IMR-90 (cell line): ENCODE measurements at regions not wholly inside any gene's neighbourhood (a gene's known extent, or its start where the extent isn't known, plus 50 kb on each side); places are given as distances from the start of the nearest gene placed in this dataset.

Source experiments
- ATAC-seq: fragments of 200-7000 bp; cut with Tn5 transposase; 2 replicates; pipeline ENCODE4 v1.9.1; 2020; ENCODE audit warnings: low read depth, mild to moderate bottlenecking, moderate library complexity
- BruUV-seq: library from RNA; stranded (reverse); fragments of 400-500 nt; replicated peaks from 2 replicates; lab custom pipeline; 2021; lab: Mats Ljungman, UMichigan
- CTCF ChIA-PET: fragments of 300-600 bp; formaldehyde crosslinking; extraction: SDS; loops from one replicate; lab custom pipeline; 2021; ENCODE audit warnings: antibody characterized with exemption; lab: Yijun Ruan, JAX
- POLR2A ChIA-PET: fragments of 300-600 bp; sonication (Branson Sonifier 250); formaldehyde crosslinking; loops from one replicate; lab custom pipeline; 2022; ENCODE audit warnings: antibody characterized with exemption; ENCODE audit not compliant: unreplicated experiment; lab: Charles Lee
- DNase-seq: peaks from one replicate; pipeline ENCODE4 v3.0.0; 2013
- H2AFZ ChIP-seq: replicated peaks from 2 replicates; pipeline ENCODE3; 2013; ENCODE audit warnings: low read length, mild to moderate bottlenecking; ENCODE audit not compliant: poor library complexity
- H2AK5ac ChIP-seq: 2 replicates; pipeline ENCODE4 v1.6.1; 2013; ENCODE audit warnings: low read depth, low read length, inconsistent platforms
- H2AK9ac ChIP-seq: replicated peaks from 2 replicates; pipeline ENCODE3; 2013; ENCODE audit warnings: mild to moderate bottlenecking, low read depth, low read length, moderate library complexity; ENCODE audit not compliant: poor library complexity
- H2BK120ac ChIP-seq: 2 replicates; pipeline ENCODE4 v1.6.1; 2013; ENCODE audit warnings: low read depth, low read length, inconsistent platforms
- H2BK15ac ChIP-seq: 3 replicates; pipeline ENCODE4 v1.6.1; 2013; ENCODE audit warnings: low read depth, low read length, inconsistent platforms
- H2BK20ac ChIP-seq: 2 replicates; pipeline ENCODE4 v1.6.1; 2013; ENCODE audit warnings: low read depth, mild to moderate bottlenecking, inconsistent platforms, low read length, moderate library complexity
- H2BK5ac ChIP-seq: 2 replicates; pipeline ENCODE4 v1.6.1; 2013; ENCODE audit warnings: mild to moderate bottlenecking, low read depth, low read length, inconsistent platforms; ENCODE audit not compliant: poor library complexity, severe bottlenecking
- H3K14ac ChIP-seq: replicated peaks from 2 replicates; pipeline ENCODE4 v1.6.1; 2013; ENCODE audit warnings: low read depth, low read length, inconsistent platforms
- H3K18ac ChIP-seq: 2 replicates; pipeline ENCODE4 v1.6.1; 2013; ENCODE audit warnings: low read depth, low read length, control low read depth
- H3K23ac ChIP-seq: 2 replicates; pipeline ENCODE4 v1.6.1; 2013; ENCODE audit warnings: low read depth, low read length, inconsistent platforms
- H3K27ac ChIP-seq: 2 replicates; pipeline ENCODE4 v1.5.1; 2013; ENCODE audit warnings: mild to moderate bottlenecking, control low read depth, low read length; ENCODE audit not compliant: insufficient read depth
- H3K27me3 ChIP-seq: 2 replicates; pipeline ENCODE4 v1.6.1; 2013; ENCODE audit warnings: low read length; ENCODE audit not compliant: control insufficient read depth, insufficient read depth
- H3K36me3 ChIP-seq: 2 replicates; pipeline ENCODE4 v1.6.1; 2013; ENCODE audit warnings: low read length, mixed read lengths; ENCODE audit not compliant: control insufficient read depth, insufficient read depth
- H3K4ac ChIP-seq: 2 replicates; pipeline ENCODE4 v1.6.1; 2013; ENCODE audit warnings: low read depth, low read length, inconsistent platforms
- H3K4me1 ChIP-seq: 2 replicates; pipeline ENCODE4 v1.6.1; 2013; ENCODE audit warnings: low read length, mixed read lengths; ENCODE audit not compliant: control insufficient read depth, insufficient read depth
- H3K4me2 ChIP-seq: 2 replicates; pipeline ENCODE4 v1.6.1; 2013; ENCODE audit warnings: low read depth, mild to moderate bottlenecking, control low read depth, low read length, moderate library complexity
- H3K4me3 ChIP-seq: 2 replicates; pipeline ENCODE4 v1.5.1; 2013; ENCODE audit warnings: low read depth, mild to moderate bottlenecking, control low read depth, low read length, moderate library complexity; ENCODE audit not compliant: insufficient read depth
- H3K56ac ChIP-seq: 2 replicates; pipeline ENCODE4 v1.6.1; 2013; ENCODE audit warnings: low read length, inconsistent platforms; ENCODE audit not compliant: insufficient read depth; ENCODE audit errors: extremely low read depth
- H3K79me1 ChIP-seq, 2 experiments: 2 replicates each; pipeline ENCODE4 v1.6.1; 2013; ENCODE audit warnings: low read length in 2 of 2, inconsistent platforms in 1 of 2, low read depth in 1 of 2
- H3K9ac ChIP-seq: 2 replicates; pipeline ENCODE4 v1.6.1; 2013; ENCODE audit warnings: low read depth, low read length, control low read depth
- H3K9me1 ChIP-seq: 2 replicates; pipeline ENCODE4 v1.6.1; 2013; ENCODE audit warnings: low read length, inconsistent platforms; ENCODE audit not compliant: insufficient read depth
- H3K9me3 ChIP-seq: 2 replicates; pipeline ENCODE4 v1.6.1; 2013; ENCODE audit warnings: low read length; ENCODE audit not compliant: control insufficient read depth, insufficient read depth
- H4K20me1 ChIP-seq: 2 replicates; pipeline ENCODE4 v1.6.1; 2013; ENCODE audit warnings: low read length, inconsistent platforms; ENCODE audit not compliant: insufficient read depth
- H4K5ac ChIP-seq: 2 replicates; pipeline ENCODE4 v1.6.1; 2013; ENCODE audit warnings: mild to moderate bottlenecking, low read depth, low read length, control low read depth
- H4K8ac ChIP-seq, 2 experiments: 2 replicates each; pipeline ENCODE4 v1.6.1; 2013; ENCODE audit warnings: low read depth in 2 of 2, low read length in 2 of 2, control low read depth in 1 of 2, inconsistent platforms in 1 of 2
- H4K91ac ChIP-seq: 2 replicates; pipeline ENCODE4 v1.6.1; 2013; ENCODE audit warnings: low read depth, low read length, inconsistent platforms; ENCODE audit not compliant: insufficient read depth
- BHLHE40 ChIP-seq: fragments of 150-350 bp; IDR thresholded peaks from 2 replicates; pipeline ENCODE4 v1.6.1; 2016; ENCODE audit warnings: mild to moderate bottlenecking, low read depth, low read length
- CHD1 ChIP-seq: IDR thresholded peaks from 2 replicates; pipeline ENCODE4 v1.6.1; 2012; ENCODE audit warnings: low read depth, low read length, improper control_type of control experiment
- CTCF ChIP-seq: conservative IDR thresholded peaks from 2 replicates; pipeline ENCODE4 v1.5.1; 2012; ENCODE audit warnings: mild to moderate bottlenecking, low read depth, low read length, improper control_type of control experiment
- FOS ChIP-seq: fragments of 150-350 bp; IDR thresholded peaks from 2 replicates; pipeline ENCODE4 v1.6.1; 2016; ENCODE audit warnings: low read depth, low read length
- MAFK ChIP-seq: IDR thresholded peaks from 2 replicates; pipeline ENCODE4 v1.6.1; 2012; ENCODE audit warnings: low read depth, low read length, improper control_type of control experiment
- MAZ ChIP-seq: IDR thresholded peaks from 2 replicates; pipeline ENCODE4 v1.6.1; 2012; ENCODE audit warnings: low read depth, mild to moderate bottlenecking, low read length, improper control_type of control experiment, moderate library complexity, borderline replicate concordance
- MXI1 ChIP-seq: IDR thresholded peaks from 2 replicates; pipeline ENCODE4 v1.6.1; 2012; ENCODE audit warnings: low read depth, mild to moderate bottlenecking, low read length, moderate library complexity, borderline replicate concordance
- POLR2A ChIP-seq: IDR thresholded peaks from 2 replicates; pipeline ENCODE4 v1.6.1; 2012; ENCODE audit warnings: mild to moderate bottlenecking, low read depth, low read length
- RAD21 ChIP-seq: IDR thresholded peaks from 2 replicates; pipeline ENCODE4 v1.6.1; 2012; ENCODE audit warnings: low read length, improper control_type of control experiment
- RFX5 ChIP-seq: IDR thresholded peaks from 2 replicates; pipeline ENCODE4 v1.8.0; 2012; ENCODE audit warnings: low read depth, mild to moderate bottlenecking, low read length, moderate library complexity
- WGBS, 2 experiments: methylation state at CpG; one replicate each; pipeline versions ENCODE4 v1.1.5 to v1.1.7; 2013; ENCODE audit warnings: missing lambda C conversion rate in 2 of 2; ENCODE audit not compliant: insufficient read length in 1 of 2; ENCODE audit errors: extremely low coverage in 2 of 2; 5-methylcytosine and 5-hydroxymethylcytosine counted together
- dilution Hi-C: fragments of 300-500 bp; cut with HindIII; formaldehyde crosslinking; loops from one replicate; pipeline ENCODE4 v1.14.3; 2018; ENCODE audit warnings: low sequenced_read_pairs; ENCODE audit not compliant: unreplicated experiment
- in situ Hi-C: fragments of 300-500 bp; cut with MboI; formaldehyde crosslinking; loops from 3 replicates; pipeline ENCODE4 v1.14.3; 2019; ENCODE audit warnings: low sequenced_read_pairs, inconsistent platforms, mixed read lengths
- intact Hi-C: fragments of 100-400 bp; cut with micrococcal nuclease; formaldehyde crosslinking; loops from 2 replicates; pipeline ENCODE4 v1.10.0; 2022
- TF ChIP-seq, protein P1 (sequence below): fragments of 150-350 bp; IDR thresholded peaks from 2 replicates; pipeline ENCODE4 v1.6.1; 2017; ENCODE audit warnings: mild to moderate bottlenecking, antibody characterized with exemption, low read length, low read depth

GRCh38 chr12:14263742-14264141 lies 101.7 kb upstream of the ATF7IP start:
- no peak for ATAC-seq
- H3K9ac ChIP-seq: no peak overlapping the region
- in situ Hi-C loops (loop anchor here (10.0 kb wide), 1 partner anchor 101 kb away; the partner anchor contains the start of gene ATF7IP), intact Hi-C loops (no loop called here), dilution Hi-C loops (no loop called here)
- no peak overlapping the region for H3K56ac ChIP-seq
- peaks cover 5% of the 10 kb centered on the region; the same call in 1 of the 2 replicates for H3K9me1 ChIP-seq
- no peak overlapping the region for H2BK15ac ChIP-seq
- H4K8ac ChIP-seq: no peak overlapping the region
- ChIA-PET CTCF (no interaction called here), POLR2A (interaction anchor here (0.6 kb wide), 1 partner anchor 102 kb away, joined by 4 read pairs; the partner anchor contains the start of gene ATF7IP)
- H4K91ac ChIP-seq: no peak overlapping the region
- no peak overlapping the region for H4K5ac ChIP-seq
- H2BK120ac ChIP-seq: no peak overlapping the region
- no peak overlapping the region for H3K27ac ChIP-seq
- WGBS, 2 experiments: no CpG with 5 or more reads among the region's 3 CpGs
- H2BK20ac ChIP-seq: no peak overlapping the region
- no peak for DNase-seq
- no peak overlapping the region for H3K18ac ChIP-seq
- H2AK5ac ChIP-seq: no peak overlapping the region
- TF ChIP-seq BHLHE40 (no peak), CTCF (no peak), MAFK (no peak), FOS (no peak), RFX5 (no peak), RAD21 (no peak), MAZ (no peak), POLR2A (no peak), MXI1 (no peak), CHD1 (no peak)
- TF ChIP-seq, protein P1, sequence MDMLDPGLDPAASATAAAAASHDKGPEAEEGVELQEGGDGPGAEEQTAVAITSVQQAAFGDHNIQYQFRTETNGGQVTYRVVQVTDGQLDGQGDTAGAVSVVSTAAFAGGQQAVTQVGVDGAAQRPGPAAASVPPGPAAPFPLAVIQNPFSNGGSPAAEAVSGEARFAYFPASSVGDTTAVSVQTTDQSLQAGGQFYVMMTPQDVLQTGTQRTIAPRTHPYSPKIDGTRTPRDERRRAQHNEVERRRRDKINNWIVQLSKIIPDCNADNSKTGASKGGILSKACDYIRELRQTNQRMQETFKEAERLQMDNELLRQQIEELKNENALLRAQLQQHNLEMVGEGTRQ: no peak
- H3K4me2 ChIP-seq: no peak overlapping the region
- no peak overlapping the region for H3K23ac ChIP-seq
- H3K14ac ChIP-seq: no peak overlapping the region
- no peaks in the 10 kb centered on the region for H3K79me1 ChIP-seq
- no peaks in the 10 kb centered on the region for H4K20me1 ChIP-seq
- BruUV-seq: no TSS peak
- H3K4ac ChIP-seq: no peak overlapping the region
- no peak overlapping the region for H3K4me3 ChIP-seq
- no peaks in the 10 kb centered on the region for H3K27me3 ChIP-seq
- no peak overlapping the region for H2BK5ac ChIP-seq
- peaks cover 8% of the 10 kb centered on the region for H3K4me1 ChIP-seq
- no peak overlapping the region for H2AK9ac ChIP-seq
- no peak overlapping the region for H2AFZ ChIP-seq
- H3K9me3 ChIP-seq: peaks cover 5% of the 10 kb centered on the region; the same call in 1 of the 2 replicates
- no peaks in the 10 kb centered on the region for H3K36me3 ChIP-seq
